Pancreas (tissue), 10 donors: ENCODE measurements at regions not wholly inside any gene's neighbourhood (a gene's known extent, or its start where the extent isn't known, plus 50 kb on each side); places are given as distances from the start of the nearest gene placed in this dataset.

Experiments
- ATAC-seq, 4 donors: fragments of 200-7000 bp; cut with Tn5 transposase; one replicate each; pipeline versions ENCODE4 v1.8.0 to v1.9.1; 2020; ENCODE audit warnings: mild to moderate bottlenecking in 4 of 4, moderate library complexity in 4 of 4
- DNase-seq, 6 donors: peaks; one replicate each; pipeline ENCODE4 v3.0.0-alpha.2; 2020
- FAIRE-seq: peaks from 2 replicates; lab custom pipeline; 2012; peaks lifted over from hg19 to GRCh38; lab: Jason Lieb, UNC
- H3K27ac ChIP-seq, 4 donors: fragments of 200-600 bp; sonication (generic); 1 replicate in 3 of 4; 2 replicates in 1 of 4; pipeline versions ENCODE4 v1.5.0 to v1.8.0; 2020
- H3K27me3 ChIP-seq, 4 donors: fragments of 200-600 bp; one replicate each; pipeline ENCODE4 v1.8.0; 2021
- H3K36me3 ChIP-seq, 3 donors: fragments of 200-600 bp; sonication (generic) in 1 of 3; one replicate each; pipeline versions ENCODE4 v1.5.0 to v1.8.0; 2020 to 2021
- H3K4me1 ChIP-seq, 3 donors: fragments of 200-600 bp; one replicate each; pipeline ENCODE4 v1.8.0; 2021
- H3K4me3 ChIP-seq, 4 donors: fragments of 200-600 bp; sonication (generic) in 2 of 4; one replicate each; pipeline versions ENCODE4 v1.5.0 to v1.8.0; 2020 to 2021
- H3K9me3 ChIP-seq, 4 donors: fragments of 200-600 bp; one replicate each; pipeline ENCODE4 v1.8.0; 2021
- CTCF ChIP-seq, 4 donors: fragments of 200-600 bp; sonication (generic) in 3 of 4; IDR thresholded peaks; one replicate each; pipeline versions ENCODE4 v1.5.0 to v1.8.0; 2021; ENCODE audit warnings: antibody characterized with exemption in 4 of 4
- WGBS, 2 donors: extraction: QIAGEN DNeasy Blood & Tissue Kit; methylation state at CpG; one replicate each; pipeline ENCODE4 v1.1.7; 2013; 5-methylcytosine and 5-hydroxymethylcytosine counted together
- intact Hi-C, 3 donors: fragments of 100-400 bp; cut with DNase I; formaldehyde crosslinking; loops; one replicate each; pipeline versions ENCODE4 v1.11.1 to v1.14.2; 2022
- donor health status: healthy with polysubstance abuse.
- donor health status: DM: no; HTN: no; CAD: no; lungs with moderate emphysema.
- donor health status: DM: no; HTN: no; CAD: no.
- donor health status: control.
- donor health status: control.
- donor health status: Bipolar disorder and iron deficiency.
- donor health status: DM: yes; HTN: yes; CAD: no.
- donor health status: DM: no; HTN: no; CAD: no.
- donor health status: DM: no; HTN: no; CAD: no.
- donor health status: DM: yes; HTN: yes; CAD: no.

- intact Hi-C loops = no loop called here
- DNase-seq = no peak
- ATAC-seq = no peak
- Histone ChIP-seq H3K4me1 (peaks cover 9 to 18% (median 16%) of the 10 kb centered on the region in 3 donors), H3K27me3 (no peaks in the 10 kb centered on the region), H3K36me3 (no peaks in the 10 kb centered on the region), H3K27ac (no peak overlapping the region), H3K4me3 (no peak overlapping the region), H3K9me3 (no peaks in the 10 kb centered on the region)
- no peak for TF ChIP-seq CTCF (IDR thresholded peaks at IDR 0.05)
- FAIRE-seq = no peak
- 92 to 95% methylated on average over 8 of the region's 8 CpGs for WGBS, 2 donors
Observed at GRCh38 chr9:108445431-108446071, 410.2 kb downstream of the ACTL7B start.

GRCh38 chr9:108444400-108445358 lies 411.1 kb downstream of the ACTL7B start:
- no peak for DNase-seq
- no peaks in the 10 kb centered on the region for H3K36me3 ChIP-seq
- peaks cover 9 to 18% (median 16%) of the 10 kb centered on the region in 3 donors for H3K4me1 ChIP-seq
- no peak overlapping the region for H3K4me3 ChIP-seq
- FAIRE-seq = no peak
- no peaks in the 10 kb centered on the region for H3K9me3 ChIP-seq
- no peaks in the 10 kb centered on the region for H3K27me3 ChIP-seq
- no peak overlapping the region for H3K27ac ChIP-seq
- WGBS, 2 donors = 69 to 78% methylated on average over 5 of the region's 5 CpGs
- intact Hi-C loops = no loop called here
- ATAC-seq = peak in 3 of 4 donors; percentile 36 to 58 (median 50)
- TF ChIP-seq CTCF (IDR thresholded peaks at IDR 0.05) = no peak

GRCh38 chr9:108443741-108444140 lies 412.0 kb downstream of the ACTL7B start:
- no peak overlapping the region for H3K4me3 ChIP-seq
- WGBS, 2 donors = 33 to 40% methylated on average over 3 of the region's 3 CpGs
- H3K27ac ChIP-seq = no peak overlapping the region
- H3K4me1 ChIP-seq = peaks cover 9 to 18% (median 16%) of the 10 kb centered on the region in 3 donors
- no peak for TF ChIP-seq CTCF (IDR thresholded peaks at IDR 0.05)
- FAIRE-seq (no peak), DNase-seq (no peak), ATAC-seq (peak in 3 of 4 donors; percentile 9 to 77 (median 66))
- intact Hi-C loops = no loop called here
- H3K9me3 ChIP-seq = no peaks in the 10 kb centered on the region
- H3K27me3 ChIP-seq = no peaks in the 10 kb centered on the region
- no peaks in the 10 kb centered on the region for H3K36me3 ChIP-seq

- H3K27me3 ChIP-seq = no peaks in the 10 kb centered on the region
- H3K9me3 ChIP-seq = no peaks in the 10 kb centered on the region
- ATAC-seq (peak in 3 of 4 donors; percentile 31 to 64 (median 38)), FAIRE-seq (no peak), DNase-seq (no peak)
- intact Hi-C loops = no loop called here
- no peak overlapping the region for H3K27ac ChIP-seq
- WGBS, 2 donors = 7 to 10% methylated on average over 6 of the region's 6 CpGs
- H3K4me3 ChIP-seq = no peak overlapping the region
- TF ChIP-seq CTCF (IDR thresholded peaks at IDR 0.05) = no peak
- H3K36me3 ChIP-seq = no peaks in the 10 kb centered on the region
- peaks cover 9 to 18% (median 16%) of the 10 kb centered on the region in 3 donors for H3K4me1 ChIP-seq
Observed at GRCh38 chr9:108443019-108443633, 412.7 kb downstream of the ACTL7B start.
